ENCODE measurements at regions not wholly inside any gene's neighbourhood (a gene's known extent, or its start where the extent isn't known, plus 50 kb on each side); places are given as distances from the start of the nearest gene placed in this dataset.

- Histone ChIP-seq H3K9me3 (ENCODE audit: low read depth) (no peaks in the 10 kb centered on the region), H3K36me3 (ENCODE audit: low read depth) (no peaks in the 10 kb centered on the region), H3K4me3 (no peak overlapping the region), H3K27me3 (replicated peaks; ENCODE audit: insufficient read depth) (no peaks in the 10 kb centered on the region), H3K79me2 (ENCODE audit: insufficient read depth) (no peaks in the 10 kb centered on the region), H3K9ac (no peak overlapping the region), H3F3A (ENCODE audit: insufficient read depth) (no peaks in the 10 kb centered on the region), H3K9me2 (ENCODE audit: insufficient read depth) (no peaks in the 10 kb centered on the region), H2AFZ (no peak overlapping the region), H3K4me2 (ENCODE audit: unreplicated experiment) (no peak overlapping the region), H4K20me1 (ENCODE audit: insufficient read depth) (no peaks in the 10 kb centered on the region), H3K4me1 (ENCODE audit: insufficient read depth) (no peaks in the 10 kb centered on the region), H3K27ac (no peak overlapping the region)
- in situ Hi-C loops (cut with MboI): no loop called here
- no peak for TF ChIP-seq EZH2phosphoT487 (IDR thresholded peaks at IDR 0.05; ENCODE audit: insufficient read depth, low read depth)
- no peak for TF ChIP-seq EZH2 (IDR thresholded peaks at IDR 0.05; ENCODE audit: insufficient read depth, poor library complexity, severe bottlenecking)
- 32 to 34% methylated on average over 6 of the region's 6 CpGs for WGBS, 2 experiments (ENCODE audit: low coverage in 1 of 2, low lambda C conversion rate in 2 of 2, missing lambda C conversion rate in 2 of 2)
- no peak for DNase-seq
Measured at GRCh38 chr6:165748390-165748789, 85.3 kb upstream of the PDE10A start.

DNA sequence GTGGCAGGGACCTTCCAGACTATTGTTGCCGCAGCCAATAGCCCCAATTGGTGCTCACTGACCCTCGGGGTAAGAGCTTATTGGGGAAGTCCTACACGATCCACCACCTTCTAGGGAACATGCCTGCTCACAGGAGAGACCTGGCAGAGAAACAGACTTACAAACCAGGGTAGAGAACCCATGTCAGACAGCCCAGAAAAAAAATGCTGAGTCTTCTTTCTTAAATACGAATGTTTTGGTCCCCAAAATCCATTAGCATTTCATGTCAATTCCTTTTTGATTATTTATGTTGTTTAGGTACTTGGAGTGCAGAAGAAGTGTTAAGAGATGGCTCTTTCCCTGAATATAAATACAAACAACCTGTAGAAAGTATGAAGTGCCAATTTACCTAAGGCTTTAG, 84.9 kb upstream of the PDE10A start:
- Histone ChIP-seq H3K4me3 (no peak overlapping the region), H3K9me3 (ENCODE audit: low read depth) (no peaks in the 10 kb centered on the region), H2AFZ (no peak overlapping the region), H3K4me2 (ENCODE audit: unreplicated experiment) (no peak overlapping the region), H3K79me2 (ENCODE audit: insufficient read depth) (no peaks in the 10 kb centered on the region), H4K20me1 (ENCODE audit: insufficient read depth) (no peaks in the 10 kb centered on the region), H3K4me1 (ENCODE audit: insufficient read depth) (no peaks in the 10 kb centered on the region), H3F3A (ENCODE audit: insufficient read depth) (no peaks in the 10 kb centered on the region), H3K36me3 (ENCODE audit: low read depth) (no peaks in the 10 kb centered on the region), H3K9ac (no peak overlapping the region), H3K27me3 (replicated peaks; ENCODE audit: insufficient read depth) (no peaks in the 10 kb centered on the region), H3K9me2 (ENCODE audit: insufficient read depth) (no peaks in the 10 kb centered on the region), H3K27ac (no peak overlapping the region)
- 6 to 14% methylated on average over 4 of the region's 4 CpGs for WGBS, 2 experiments (ENCODE audit: low coverage in 1 of 2, low lambda C conversion rate in 2 of 2, missing lambda C conversion rate in 2 of 2)
- TF ChIP-seq EZH2 (IDR thresholded peaks at IDR 0.05; ENCODE audit: insufficient read depth, poor library complexity, severe bottlenecking) (no peak), EZH2phosphoT487 (IDR thresholded peaks at IDR 0.05; ENCODE audit: insufficient read depth, low read depth) (no peak)
- DNase-seq: no peak
- in situ Hi-C loops (cut with MboI): no loop called here

DNA sequence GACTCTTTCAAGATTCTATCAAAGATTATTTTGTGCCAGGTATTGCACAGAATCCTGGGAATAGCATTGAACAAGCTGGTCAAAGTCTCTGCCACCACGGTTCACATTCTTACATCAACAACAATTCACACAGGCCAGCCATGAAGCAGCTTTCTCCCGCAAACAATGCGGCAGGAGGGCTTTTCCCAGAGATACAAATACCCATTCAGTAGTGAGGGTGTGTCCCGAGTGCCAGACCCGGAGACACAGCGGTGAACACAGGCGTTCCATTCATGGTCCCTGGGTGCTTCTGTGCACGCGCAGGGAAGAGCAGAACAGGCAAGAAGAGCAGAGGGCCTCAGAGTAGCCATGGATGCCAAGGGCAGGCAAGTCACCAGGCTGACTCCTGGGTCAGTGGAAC, 83.3 kb upstream of the PDE10A start:
- Histone ChIP-seq H3K9ac (no peak overlapping the region), H3K4me1 (ENCODE audit: insufficient read depth) (no peaks in the 10 kb centered on the region), H3K27ac (no peak overlapping the region), H3K36me3 (ENCODE audit: low read depth) (no peaks in the 10 kb centered on the region), H3F3A (ENCODE audit: insufficient read depth) (no peaks in the 10 kb centered on the region), H4K20me1 (ENCODE audit: insufficient read depth) (no peaks in the 10 kb centered on the region), H3K9me3 (ENCODE audit: low read depth) (no peaks in the 10 kb centered on the region), H3K4me2 (ENCODE audit: unreplicated experiment) (no peak overlapping the region), H2AFZ (no peak overlapping the region), H3K27me3 (replicated peaks; ENCODE audit: insufficient read depth) (no peaks in the 10 kb centered on the region), H3K9me2 (ENCODE audit: insufficient read depth) (no peaks in the 10 kb centered on the region), H3K79me2 (ENCODE audit: insufficient read depth) (no peaks in the 10 kb centered on the region), H3K4me3 (no peak overlapping the region)
- in situ Hi-C loops (cut with MboI): no loop called here
- no peak for DNase-seq
- WGBS, 2 experiments (ENCODE audit: low coverage in 1 of 2, low lambda C conversion rate in 2 of 2, missing lambda C conversion rate in 2 of 2): 52 to 61% methylated on average over 8 to 9 of the region's 9 CpGs
- no peak for TF ChIP-seq EZH2 (IDR thresholded peaks at IDR 0.05; ENCODE audit: insufficient read depth, poor library complexity, severe bottlenecking)
- TF ChIP-seq EZH2phosphoT487 (IDR thresholded peaks at IDR 0.05; ENCODE audit: insufficient read depth, low read depth): no peak

GRCh38 chr6:165745492-165745891, 82.5 kb upstream of the PDE10A start:
- no peak for TF ChIP-seq EZH2 (IDR thresholded peaks at IDR 0.05; ENCODE audit: insufficient read depth, poor library complexity, severe bottlenecking)
- H3K4me1 ChIP-seq (ENCODE audit: insufficient read depth): no peaks in the 10 kb centered on the region
- no peak overlapping the region for H3K4me3 ChIP-seq
- no peak overlapping the region for H2AFZ ChIP-seq
- H4K20me1 ChIP-seq (ENCODE audit: insufficient read depth): no peaks in the 10 kb centered on the region
- 38 to 40% methylated on average over 3 of the region's 3 CpGs for WGBS, 2 experiments (ENCODE audit: low coverage in 1 of 2, low lambda C conversion rate in 2 of 2, missing lambda C conversion rate in 2 of 2)
- in situ Hi-C loops (cut with MboI): no loop called here
- DNase-seq: no peak
- H3K4me2 ChIP-seq (ENCODE audit: unreplicated experiment): no peak overlapping the region
- no peaks in the 10 kb centered on the region for H3K9me2 ChIP-seq (ENCODE audit: insufficient read depth)
- no peaks in the 10 kb centered on the region for H3K27me3 ChIP-seq (replicated peaks; ENCODE audit: insufficient read depth)
- H3K9me3 ChIP-seq (ENCODE audit: low read depth): no peaks in the 10 kb centered on the region
- H3F3A ChIP-seq (ENCODE audit: insufficient read depth): no peaks in the 10 kb centered on the region
- H3K27ac ChIP-seq: no peak overlapping the region
- no peaks in the 10 kb centered on the region for H3K36me3 ChIP-seq (ENCODE audit: low read depth)
- no peak overlapping the region for H3K9ac ChIP-seq
- H3K79me2 ChIP-seq (ENCODE audit: insufficient read depth): no peaks in the 10 kb centered on the region

DNA sequence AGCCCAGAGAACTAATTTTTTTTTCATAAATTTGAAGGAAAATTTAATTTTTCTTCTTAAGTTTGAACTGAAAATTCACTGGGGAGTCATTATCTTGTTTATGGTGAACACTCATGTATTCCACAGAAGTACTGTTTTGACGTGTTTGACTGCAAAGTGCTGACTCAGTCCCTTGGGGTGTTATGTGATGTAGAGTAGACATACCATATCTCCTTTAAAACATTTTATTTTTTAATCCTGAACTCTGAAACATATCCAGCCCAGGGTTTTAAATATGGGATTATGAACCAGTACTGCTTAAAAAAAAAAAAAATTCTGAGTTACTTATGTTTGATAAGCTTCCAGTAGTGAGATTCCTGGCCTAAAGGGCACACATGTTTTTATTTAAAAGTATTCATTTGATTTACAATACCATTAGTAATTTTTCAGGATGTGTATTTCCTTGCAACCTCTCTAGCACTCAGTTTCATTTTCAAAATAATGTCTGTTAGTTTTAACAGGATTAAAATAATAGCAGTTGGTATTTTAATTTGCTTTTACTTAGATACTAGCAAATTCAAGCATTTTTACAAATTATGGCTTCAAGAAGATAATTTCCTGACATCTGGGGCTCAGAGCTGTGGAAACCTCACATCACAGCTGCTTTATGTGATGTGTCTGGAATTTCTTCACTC, 81.7 kb upstream of the PDE10A start:
- no peak overlapping the region for H3K4me3 ChIP-seq
- no peaks in the 10 kb centered on the region for H3K27me3 ChIP-seq (replicated peaks; ENCODE audit: insufficient read depth)
- no peaks in the 10 kb centered on the region for H3F3A ChIP-seq (ENCODE audit: insufficient read depth)
- no peaks in the 10 kb centered on the region for H4K20me1 ChIP-seq (ENCODE audit: insufficient read depth)
- no peak overlapping the region for H3K9ac ChIP-seq
- WGBS, 2 experiments (ENCODE audit: low coverage in 1 of 2, low lambda C conversion rate in 2 of 2, missing lambda C conversion rate in 2 of 2): 0% methylated on average over 1 of the region's 1 CpG
- no peaks in the 10 kb centered on the region for H3K36me3 ChIP-seq (ENCODE audit: low read depth)
- TF ChIP-seq EZH2phosphoT487 (IDR thresholded peaks at IDR 0.05; ENCODE audit: insufficient read depth, low read depth) (no peak), EZH2 (IDR thresholded peaks at IDR 0.05; ENCODE audit: insufficient read depth, poor library complexity, severe bottlenecking) (no peak)
- H3K79me2 ChIP-seq (ENCODE audit: insufficient read depth): no peaks in the 10 kb centered on the region
- in situ Hi-C loops (cut with MboI): no loop called here
- no peak overlapping the region for H2AFZ ChIP-seq
- no peaks in the 10 kb centered on the region for H3K9me2 ChIP-seq (ENCODE audit: insufficient read depth)
- no peaks in the 10 kb centered on the region for H3K4me1 ChIP-seq (ENCODE audit: insufficient read depth)
- no peak overlapping the region for H3K27ac ChIP-seq
- DNase-seq: no peak
- H3K9me3 ChIP-seq (ENCODE audit: low read depth): no peaks in the 10 kb centered on the region
- H3K4me2 ChIP-seq (ENCODE audit: unreplicated experiment): no peak overlapping the region
